ENCODE measurements at regions not wholly inside any gene's neighbourhood (a gene's known extent, or its start where the extent isn't known, plus 50 kb on each side); places are given as distances from the start of the nearest gene placed in this dataset.
"Not testable (repeated sequence)": the region's sequence is repeated elsewhere in the genome, so short reads cannot be mapped to it uniquely, and the experiment has no call there.

DNA sequence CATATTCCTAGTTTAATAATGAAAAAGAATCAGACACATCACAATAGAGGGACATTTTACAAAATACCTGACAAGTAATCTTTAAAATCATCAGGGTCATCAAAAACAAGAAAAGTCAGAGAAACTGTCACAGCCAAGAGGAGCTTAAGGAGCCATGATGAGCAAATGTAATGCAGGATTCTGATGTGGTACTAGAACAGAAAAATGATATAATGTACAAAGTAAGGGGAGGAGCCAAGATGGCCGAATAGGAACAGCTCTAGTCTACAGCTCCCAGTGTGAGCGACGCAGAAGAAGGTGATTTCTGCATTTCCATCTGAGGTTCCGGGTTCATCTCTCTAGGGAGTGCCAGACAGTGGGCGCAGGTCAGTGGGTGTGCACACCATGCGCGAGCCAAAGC, 198.0 kb upstream of the FAT3 start:
- DNase-seq (ENCODE audit: low spot score): no peak

DNA sequence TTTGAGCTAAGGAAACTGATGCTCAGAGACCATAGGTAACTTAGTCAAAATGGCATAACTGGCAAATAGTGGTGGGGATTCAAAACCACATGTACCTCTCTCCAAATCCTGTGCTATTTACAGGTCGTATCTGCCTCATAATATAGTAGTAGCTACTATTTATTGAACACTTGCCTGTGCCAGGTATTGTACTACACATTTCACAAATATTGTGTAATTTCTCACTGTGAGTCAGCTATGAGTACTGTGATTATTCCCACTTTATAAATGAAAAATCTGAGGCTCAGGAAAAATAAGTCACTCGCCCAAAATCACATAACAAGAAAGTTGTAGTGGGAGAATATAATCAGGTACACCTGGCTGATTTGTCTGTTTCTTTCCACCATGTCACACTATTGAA, 199.8 kb upstream of the FAT3 start:
- DNase-seq (ENCODE audit: low spot score): no peak

DNA sequence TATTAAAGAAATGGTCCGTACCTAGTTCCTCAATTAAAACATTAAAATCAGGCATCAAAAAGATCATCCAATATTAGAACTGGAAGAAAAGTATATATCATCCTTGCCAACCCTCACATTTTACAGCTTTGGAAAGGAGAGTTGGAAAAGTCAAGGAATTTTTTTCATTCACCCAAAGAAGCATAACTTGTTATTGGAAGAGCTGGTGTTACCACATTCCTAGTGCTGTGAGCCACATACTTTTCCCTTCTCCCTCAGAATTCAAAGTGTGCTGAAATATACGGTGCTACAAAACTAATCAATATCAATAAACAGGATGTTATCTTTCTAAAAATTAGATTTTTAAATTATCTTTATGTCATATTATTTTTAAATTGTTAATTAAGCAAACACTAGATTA, 202.1 kb upstream of the FAT3 start:
- no peak for DNase-seq (ENCODE audit: low spot score)

DNA sequence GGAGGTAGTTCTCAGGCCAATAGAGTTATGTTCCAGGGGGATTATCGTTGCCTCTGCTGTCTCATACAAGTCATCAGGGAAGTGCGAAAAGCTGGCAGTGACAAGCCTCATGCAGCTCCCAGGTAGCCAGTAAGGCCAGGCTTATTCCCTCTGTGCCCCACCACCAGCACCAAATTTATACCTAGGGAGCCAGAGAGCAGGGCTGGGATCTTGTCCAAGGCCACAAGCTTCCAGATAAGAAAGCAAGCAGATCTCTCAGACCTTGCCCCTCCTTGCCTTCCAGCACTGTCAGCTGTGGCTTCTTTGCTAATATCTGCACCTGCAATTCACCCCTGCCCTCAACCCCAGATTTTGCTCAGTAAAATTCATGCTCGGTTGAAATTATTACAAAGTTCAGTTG, 206.3 kb upstream of the FAT3 start:
- DNase-seq (ENCODE audit: low spot score): no peak

DNA sequence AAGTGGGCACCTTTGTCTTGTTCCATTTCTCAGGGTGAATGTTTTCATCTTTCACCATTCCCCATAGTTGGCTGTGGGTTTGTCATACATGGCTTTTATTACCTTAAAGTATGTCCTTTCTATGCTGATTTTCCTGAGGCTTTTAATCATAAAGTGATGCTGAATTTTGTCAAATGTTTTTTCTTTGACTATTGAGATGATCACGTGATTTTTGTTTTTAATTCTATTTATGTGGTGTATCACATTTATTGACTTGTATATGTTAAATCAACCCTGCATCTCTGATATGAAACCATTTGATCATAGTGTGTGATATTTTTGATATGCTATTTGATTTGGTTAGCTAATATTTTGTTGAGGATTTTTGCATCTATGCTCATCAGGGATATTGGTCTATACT, 216.4 kb upstream of the FAT3 start:
- DNase-seq (ENCODE audit: low spot score): no peak

DNA sequence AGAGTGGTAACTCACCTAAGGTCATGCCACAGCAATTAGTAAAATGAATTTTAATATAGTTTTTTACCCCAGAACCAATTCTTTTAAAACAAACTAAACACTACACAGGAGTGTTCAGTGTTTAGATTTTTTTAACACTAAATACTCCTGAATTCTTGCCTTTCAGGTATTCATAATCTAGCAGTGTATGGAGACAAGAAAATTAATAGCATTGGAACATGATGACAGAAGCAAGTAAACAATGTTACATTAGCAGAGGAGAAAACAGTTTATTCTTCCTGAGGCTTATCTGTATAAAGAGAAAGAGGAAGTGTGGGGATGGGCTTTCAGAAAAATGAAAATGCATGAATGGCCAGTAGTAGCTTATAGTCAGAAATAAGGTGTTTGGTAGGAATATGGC, 222.1 kb upstream of the FAT3 start:
- DNase-seq (ENCODE audit: low spot score): no peak

DNA sequence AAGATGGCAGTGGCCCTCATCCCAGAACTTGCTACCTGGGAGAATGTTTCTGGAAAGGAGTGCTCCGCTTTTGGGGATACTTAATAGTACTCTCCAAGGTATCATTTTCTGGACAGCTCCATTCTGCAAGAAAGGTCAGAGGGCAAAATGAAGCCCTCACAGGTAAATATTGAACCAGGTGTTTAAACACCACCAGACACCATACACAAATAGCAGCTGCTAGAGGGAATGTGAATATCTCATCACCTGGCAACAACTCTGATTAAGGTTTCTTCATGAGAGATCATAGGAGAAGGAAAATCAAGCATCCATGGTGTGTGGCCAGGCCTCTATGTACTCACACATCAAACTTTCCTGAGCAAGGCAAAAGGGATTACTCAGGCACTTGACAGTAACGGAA, 226.1 kb upstream of the FAT3 start:
- no peak for DNase-seq (ENCODE audit: low spot score)

DNA sequence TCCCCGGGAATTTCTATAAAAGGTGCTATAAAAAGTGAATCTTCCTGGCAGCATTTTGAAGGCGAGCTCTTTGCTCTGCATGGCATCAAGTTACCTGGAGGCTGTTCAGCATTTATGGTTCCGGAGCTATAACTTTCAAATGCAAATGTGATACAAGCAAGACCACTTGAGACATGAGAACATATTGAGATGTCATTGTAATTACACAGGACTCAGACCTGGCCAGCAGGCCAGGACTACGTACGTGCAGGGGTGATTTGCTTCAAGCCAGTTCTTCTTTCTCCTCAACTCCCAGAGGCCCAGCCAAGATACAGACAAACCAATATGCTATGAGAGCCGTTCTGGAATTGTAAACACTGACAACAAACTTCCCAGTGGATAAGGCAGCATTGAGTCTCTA, 227.4 kb upstream of the FAT3 start:
- DNase-seq (ENCODE audit: low spot score): no peak

DNA sequence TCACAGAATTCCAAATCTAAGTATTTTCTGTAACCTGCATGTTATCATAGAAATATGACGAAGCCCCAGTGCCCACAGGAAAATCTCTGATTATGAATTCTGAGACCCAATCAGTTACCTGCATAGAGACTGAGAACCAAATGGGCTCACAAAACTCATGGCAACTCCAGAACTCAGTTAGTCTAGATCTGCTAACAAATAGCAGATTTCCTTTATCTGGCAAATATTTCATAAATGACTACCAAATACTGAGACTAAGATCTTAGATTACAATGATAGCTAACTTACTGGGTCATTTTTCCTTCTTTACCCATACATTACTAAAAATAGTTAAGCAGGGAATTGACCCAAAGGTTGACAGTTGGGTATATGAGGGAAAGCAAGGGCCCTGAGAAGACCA, 228.1 kb upstream of the FAT3 start:
- DNase-seq (ENCODE audit: low spot score): no peak

DNA sequence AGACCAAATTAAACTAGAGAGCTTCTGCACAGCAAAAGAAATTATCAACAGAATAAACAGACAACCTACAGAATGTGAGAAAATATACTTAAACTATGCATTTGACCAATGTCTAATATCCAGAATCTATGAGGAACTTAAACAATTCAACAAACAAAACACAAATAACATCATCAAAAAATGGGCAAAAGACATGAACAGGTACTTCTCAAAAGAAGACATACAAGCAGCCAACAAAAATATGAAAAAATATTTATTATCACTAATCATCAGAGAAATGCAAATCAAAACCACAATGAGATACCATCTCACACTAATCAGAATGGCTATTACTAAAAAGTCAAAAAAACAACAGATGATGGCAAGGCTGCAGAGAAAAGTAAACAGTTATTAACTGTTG, 236.2 kb upstream of the FAT3 start:
- not testable (repeated sequence) for DNase-seq (ENCODE audit: low spot score)

DNA sequence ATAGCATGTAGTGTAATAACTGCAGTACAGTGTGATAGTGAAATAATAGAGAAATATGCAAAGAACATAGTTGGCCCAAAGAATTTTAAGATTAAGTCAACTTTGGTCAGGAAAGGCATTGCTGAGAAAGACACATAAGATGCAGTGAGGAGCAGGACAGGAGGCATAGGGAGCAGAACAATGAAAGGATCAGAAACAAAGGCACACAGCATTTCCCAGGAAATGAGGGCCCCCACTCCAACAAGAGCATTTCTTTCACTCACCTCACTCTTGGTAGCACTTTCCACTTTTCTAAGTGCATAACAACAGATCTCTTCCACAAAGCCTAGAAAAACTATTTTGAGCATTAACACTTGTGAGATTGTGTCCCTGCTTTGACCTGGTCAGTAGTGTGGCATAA, 238.4 kb upstream of the FAT3 start:
- no peak for DNase-seq (ENCODE audit: low spot score)

DNA sequence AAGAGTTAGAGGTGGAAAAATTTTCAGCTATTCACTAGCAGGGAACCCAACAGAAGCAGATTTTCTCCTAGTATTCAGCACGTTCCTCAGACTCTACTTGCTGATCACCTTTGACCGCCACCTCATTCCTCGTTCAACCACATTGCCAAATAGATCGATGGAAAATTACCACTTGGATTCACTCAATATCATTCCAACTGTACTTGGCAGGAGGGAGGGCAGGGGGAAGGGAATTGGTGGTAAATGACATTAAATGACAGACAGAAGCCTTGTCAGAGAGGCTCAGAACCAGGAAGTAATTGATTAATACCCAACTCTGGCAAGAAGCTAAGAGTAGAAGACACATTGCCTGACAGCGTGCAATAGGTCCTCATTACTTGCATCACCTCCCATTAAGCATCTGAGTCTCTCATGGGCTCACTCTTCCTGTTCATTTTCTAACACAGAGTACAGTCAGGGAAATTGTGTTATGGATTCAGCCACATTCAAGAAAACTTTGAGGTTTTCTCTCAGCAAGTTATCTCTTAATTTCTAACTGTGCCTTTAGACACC, 240.5 kb upstream of the FAT3 start:
- DNase-seq (ENCODE audit: low spot score): no peak

DNA sequence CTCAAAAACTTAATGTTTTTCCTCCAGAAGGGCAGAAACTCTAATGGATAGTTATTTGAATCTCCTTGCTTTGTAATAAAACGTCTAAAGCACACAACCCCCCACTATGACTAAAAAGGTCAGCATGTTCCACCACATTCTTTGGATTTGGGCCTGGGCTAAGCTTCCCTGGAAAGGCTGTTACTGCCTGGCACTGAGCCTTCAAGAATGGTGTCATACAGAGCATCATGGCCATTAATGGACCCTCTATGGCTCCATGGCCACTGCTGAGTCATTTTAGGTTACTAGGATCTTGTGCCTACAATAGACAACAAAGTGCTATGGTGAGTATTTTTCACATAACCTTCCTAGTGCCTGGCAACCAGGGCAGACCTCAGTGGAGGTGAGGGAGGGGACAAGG, 242.6 kb upstream of the FAT3 start:
- DNase-seq (ENCODE audit: low spot score): no peak

DNA sequence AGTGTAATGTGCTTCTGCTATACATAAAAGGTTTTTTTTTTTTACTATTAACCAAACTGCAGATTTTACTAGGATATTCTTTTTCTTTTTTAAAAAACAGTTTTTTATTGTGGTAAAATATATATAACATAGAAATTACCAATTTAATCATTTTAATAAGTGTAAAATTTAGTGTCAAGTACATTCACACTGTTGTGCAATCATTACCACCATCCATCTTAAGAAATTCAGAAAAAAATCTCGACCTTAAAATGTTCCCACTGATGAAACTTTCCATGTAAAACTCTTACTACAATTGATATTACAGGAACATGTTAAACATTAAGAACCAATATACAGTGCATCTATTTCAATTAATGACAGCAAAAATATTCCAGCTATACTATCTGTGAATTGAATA, 244.8 kb upstream of the FAT3 start:
- DNase-seq (ENCODE audit: low spot score): no peak

DNA sequence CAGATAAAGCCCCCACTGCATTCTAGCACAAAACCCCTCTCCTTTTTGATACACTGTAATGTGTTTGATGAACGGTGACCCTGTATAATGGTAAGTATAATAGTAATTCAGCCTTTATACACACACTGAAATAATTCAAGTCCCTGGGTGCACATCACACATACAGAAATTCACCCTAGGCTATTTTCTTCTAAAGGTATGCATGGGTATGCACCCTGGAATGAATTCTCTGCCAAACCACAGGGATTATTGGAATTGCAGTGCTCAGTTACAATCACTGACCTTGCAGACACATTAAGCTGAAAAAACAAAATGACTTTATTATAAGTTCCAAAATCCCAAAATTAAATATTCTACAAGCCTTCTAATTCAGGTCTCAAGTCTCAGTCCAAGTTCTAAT, 245.9 kb upstream of the FAT3 start:
- DNase-seq (ENCODE audit: low spot score): no peak

DNA sequence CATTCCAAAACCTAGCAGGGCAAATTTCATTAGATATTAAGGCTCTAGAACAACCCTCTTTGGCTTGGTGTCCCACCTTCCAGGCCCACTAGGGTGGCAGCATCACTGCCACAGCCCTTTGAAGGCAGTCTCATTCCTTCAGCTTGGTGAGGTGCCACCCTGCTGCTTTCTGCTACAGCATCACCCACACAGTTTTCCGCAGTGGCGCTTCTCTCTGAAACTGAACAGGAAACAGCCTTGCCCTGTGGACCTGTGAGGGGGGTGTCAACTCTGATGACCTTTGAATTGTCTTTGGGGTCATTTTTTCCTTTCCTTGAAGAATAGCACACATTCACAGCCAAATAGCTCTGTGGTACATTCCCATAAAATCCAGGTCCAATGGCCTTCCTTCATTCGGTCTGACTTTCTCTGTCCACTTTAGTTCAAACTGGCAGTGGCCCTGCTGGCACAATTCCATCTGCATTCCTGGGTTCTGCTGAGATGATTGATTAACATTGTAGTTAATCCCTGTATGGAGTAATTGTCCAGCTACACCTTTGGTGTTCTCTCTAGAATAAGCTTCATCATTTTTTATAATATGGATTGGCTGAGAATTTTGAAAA, 251.9 kb upstream of the FAT3 start:
- DNase-seq (ENCODE audit: low spot score): no peak

DNA sequence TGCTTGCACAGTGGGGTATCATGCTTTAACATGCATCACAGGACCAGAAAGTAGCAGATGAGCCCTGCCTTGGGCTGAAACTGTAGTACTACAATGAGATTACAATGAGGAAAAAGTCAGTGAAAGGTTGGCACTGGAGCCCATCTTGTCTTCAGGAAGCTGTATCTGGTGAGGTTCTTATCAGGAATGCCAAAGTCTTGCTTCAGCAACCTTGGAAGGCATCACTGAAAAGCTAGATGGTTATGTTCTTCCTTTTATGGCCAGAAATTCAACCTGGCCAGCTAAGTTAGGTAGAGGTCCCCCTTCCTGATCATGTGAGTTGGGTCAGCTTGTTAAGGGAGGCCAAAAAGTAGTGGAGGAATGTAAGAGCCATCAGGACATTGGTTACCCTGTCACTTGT, 254.0 kb upstream of the FAT3 start:
- no peak for DNase-seq (ENCODE audit: low spot score)

DNA sequence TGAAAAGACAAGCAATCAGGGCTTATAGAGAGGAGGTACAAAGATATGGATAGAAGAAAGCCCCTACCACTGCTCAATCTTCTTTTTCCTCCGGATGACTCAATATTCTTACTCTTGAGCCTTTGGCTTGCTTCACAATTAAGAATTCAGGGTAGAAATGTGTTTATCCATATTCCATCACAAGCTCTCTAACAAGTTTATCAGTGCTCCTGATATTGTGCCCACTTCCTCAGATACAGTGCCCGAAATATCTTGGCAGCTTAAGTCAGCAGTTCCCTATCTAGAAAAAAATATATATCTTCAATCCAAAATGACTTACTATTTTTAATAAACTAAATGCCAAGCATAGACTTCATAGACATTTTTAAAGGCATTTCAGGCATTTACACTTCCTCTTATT, 255.1 kb upstream of the FAT3 start:
- no peak for DNase-seq (ENCODE audit: low spot score)

DNA sequence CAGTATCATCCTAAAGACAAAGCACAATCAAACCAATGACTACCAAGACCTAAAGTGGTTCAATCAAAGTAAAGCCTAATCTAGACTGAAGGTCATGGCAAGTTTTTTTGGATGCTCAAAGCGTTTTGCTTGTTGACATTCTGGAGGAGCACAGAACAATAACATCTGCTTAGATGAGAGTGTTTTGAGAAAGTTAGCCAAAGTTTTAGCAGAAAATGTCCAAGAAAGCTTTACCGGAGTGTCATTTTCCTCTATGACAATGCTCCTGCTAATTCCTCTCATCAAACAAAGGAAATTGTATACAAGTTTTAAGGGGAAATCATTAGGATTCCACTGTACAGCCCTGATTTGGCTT, 256.9 kb upstream of the FAT3 start:
- no peak for DNase-seq (ENCODE audit: low spot score)

DNA sequence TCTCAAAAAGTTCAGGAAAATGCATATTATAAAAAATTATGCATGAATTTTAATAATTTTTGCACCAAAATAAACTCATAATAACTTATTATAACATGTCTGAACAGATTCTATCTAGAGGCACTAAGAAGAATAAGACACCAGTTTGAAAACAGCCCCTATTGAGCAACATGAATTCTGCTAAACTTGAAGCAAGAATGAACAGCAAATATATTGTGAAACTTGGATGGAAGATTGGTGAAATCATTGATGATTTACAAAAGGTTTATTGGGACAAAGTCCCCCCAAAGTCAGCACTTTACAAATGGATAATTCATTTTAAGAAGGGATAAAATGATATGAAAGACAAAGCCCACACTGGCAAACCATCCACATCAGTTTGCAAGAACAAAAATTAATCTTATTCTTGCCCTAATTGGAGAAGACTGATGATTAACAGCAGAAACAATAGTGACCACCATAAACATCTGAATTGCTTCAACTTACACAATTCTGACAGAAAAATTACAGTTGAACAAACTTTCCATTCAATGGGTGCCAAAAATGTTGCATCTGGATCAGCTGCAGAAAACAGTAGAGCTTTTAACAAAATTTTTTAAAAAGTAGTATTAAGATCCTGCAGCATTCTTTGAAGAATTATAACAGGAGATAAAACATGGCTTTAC, 257.5 kb upstream of the FAT3 start:
- DNase-seq (ENCODE audit: low spot score): no peak

DNA sequence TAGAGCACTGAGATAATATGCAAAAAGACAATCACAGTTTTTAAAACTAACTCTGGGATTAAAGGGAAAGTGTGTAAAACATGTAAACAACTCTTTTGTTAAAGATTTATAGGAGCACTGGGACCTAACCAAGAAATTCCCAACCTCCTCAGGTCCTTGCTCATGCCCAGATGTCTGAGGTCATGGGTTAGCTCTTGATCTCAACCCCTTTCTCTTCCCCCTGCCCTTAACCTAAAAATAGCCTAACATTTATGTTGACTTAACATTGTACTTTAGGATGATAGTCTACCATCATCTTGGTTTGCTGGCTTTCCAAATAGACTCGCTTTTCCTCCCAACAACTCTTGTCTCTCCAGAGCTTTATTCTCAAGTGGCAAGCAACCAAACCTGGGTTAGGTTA, 258.2 kb upstream of the FAT3 start:
- DNase-seq (ENCODE audit: low spot score): no peak

DNA sequence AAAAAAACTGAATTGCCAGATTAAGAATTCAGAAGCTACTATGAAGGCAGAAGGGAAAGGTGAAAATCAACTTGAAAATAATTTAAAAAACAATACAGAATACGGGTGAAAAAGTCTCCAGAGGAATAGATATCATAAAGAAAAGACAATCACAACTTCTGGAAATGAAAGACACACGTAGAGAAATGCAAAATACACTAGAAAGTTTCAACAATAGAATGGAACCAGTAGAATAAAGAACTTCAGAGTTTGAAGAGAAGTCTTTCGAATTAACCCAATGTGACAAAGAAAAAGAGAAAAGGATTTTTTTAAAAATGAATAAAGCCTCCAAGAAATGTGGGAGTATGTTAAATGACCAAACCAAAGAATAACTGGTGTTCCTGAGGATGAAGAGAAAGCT, 263.8 kb upstream of the FAT3 start:
- no peak for DNase-seq (ENCODE audit: low spot score)

DNA sequence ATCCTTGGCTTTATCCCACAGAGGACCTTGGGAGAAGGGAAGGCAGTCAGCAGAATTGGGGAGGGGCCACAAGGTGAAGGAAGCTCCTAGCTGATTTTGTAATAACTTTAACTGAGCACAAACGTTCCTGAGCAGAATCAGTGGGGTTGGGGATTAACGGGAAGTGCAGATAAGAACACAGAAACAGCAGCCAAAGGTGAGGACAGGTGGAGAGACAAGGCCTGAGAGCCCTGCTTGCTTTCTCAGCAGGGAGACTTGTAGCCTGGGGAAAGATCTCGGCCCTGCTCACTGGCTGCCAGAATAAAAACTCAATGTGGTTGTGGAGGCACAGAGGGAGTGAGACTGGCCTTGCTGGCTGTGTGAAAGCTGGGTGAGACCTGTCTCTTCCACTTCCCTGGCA, 265.2 kb upstream of the FAT3 start:
- DNase-seq (ENCODE audit: low spot score): no peak

DNA sequence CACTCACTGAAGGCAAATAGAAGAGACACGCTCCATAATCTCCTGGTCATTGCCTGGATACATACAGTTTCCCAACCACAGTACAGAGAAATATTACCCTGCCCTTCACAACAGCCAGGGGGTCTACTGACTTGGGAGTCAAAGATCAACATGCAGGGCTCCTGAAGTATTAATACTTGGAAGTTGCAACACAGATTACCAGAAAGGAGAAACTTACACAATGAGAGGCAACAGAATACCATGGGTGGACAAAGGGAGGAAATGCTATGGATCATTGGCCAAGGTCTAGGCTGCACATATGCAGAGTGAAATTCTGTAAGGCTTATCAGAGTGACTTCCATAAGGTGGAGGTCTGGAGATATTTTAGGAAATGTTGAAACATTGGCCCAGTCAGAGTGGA, 267.9 kb upstream of the FAT3 start:
- DNase-seq (ENCODE audit: low spot score): no peak
